ENCODE measurements at regions not wholly inside any gene's neighbourhood (a gene's known extent, or its start where the extent isn't known, plus 50 kb on each side); places are given as distances from the start of the nearest gene placed in this dataset.

DNA sequence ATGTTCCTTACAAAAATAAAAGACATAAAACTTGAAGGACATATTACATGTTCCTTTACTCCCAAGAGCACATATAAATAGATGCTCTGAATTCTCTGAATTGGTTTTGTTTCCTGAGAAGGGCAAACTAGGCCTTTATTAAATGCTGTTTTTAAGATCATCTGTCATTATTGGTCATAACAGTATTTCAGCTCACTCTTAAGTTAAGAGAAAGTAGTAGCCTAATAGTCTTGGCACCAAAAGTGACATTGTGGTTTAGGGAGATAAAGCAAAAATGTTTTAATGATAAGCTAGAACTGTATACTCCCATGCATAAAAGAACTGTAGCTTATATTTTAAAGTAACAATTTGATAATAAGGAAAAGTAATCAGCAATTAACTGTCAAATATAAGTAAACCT is 361.1 kb upstream of the PTCHD4 start:
- no peak for TF ChIP-seq YY1 (IDR thresholded peaks at IDR 0.05; ENCODE audit: insufficient read depth, insufficient read length)
- TF ChIP-seq SUZ12 (IDR thresholded peaks at IDR 0.05; ENCODE audit: extremely low read depth, insufficient read depth, insufficient read length), result no peak

Data from NT2/D1 (cell line).